Limb (tissue), 2 donors: ENCODE measurements at regions not wholly inside any gene's neighbourhood (a gene's known extent, or its start where the extent isn't known, plus 50 kb on each side); places are given as distances from the start of the nearest gene placed in this dataset.

Source experiments
- DNase-seq, 2 donors: peaks; one replicate each; pipeline ENCODE4 v3.0.0-alpha.2; 2016; ENCODE audit errors: extremely low spot score in 2 of 2

- no peak for DNase-seq
Measured at GRCh38 chr6:85396159-85396808, 53.6 kb upstream of the NT5E start.

DNA sequence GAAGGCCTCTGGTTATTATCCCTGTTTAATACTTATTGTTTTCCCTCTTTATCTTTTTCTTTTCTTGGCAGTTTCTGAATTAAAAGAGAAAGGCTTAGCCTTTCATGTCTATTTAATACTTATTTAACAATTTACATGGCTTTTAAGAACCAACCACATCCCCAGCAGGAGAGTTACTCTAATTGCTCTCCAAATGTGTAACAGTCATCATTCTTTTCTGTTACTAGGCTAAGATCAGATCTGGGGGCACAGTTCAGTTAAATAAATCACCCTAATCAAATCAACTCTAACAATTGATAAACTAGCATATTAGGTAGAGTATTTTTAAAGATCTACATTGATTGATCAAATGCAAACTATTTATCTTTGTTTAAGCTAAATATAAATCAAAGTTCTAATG lies 54.1 kb upstream of the NT5E start:
- DNase-seq = no peak

DNA sequence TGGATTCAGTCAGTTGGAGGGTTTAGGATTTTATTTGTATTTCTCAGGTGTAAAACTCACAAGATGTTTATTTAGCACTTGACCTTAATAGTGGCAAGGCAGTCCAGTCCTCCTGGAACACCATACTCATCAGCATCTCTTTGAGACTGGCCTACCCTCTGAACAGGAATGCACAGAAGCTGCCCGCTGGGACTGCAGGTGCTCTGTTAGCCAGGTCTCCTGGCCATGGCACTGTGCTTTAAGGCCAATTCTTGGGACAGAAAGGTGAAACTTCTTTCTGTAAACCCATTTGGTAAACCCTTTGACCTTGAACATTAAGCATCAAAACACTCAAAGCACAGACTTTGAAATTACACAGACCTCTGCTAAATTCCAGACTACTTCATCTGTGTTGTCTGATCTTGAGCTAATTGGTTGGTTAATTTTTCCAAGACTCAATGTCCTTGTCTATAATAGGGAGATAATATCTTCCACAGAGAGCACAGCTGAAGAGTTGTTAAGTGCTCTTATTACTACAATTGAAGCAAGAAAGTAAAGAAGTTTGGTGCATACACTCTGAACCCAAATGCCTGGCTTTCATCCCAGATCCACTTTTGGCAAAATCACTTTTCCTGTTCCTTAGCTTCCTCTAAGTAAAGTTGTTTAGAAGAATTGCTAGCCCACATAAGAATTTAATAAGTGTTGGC lies 54.9 kb upstream of the NT5E start:
- no peak for DNase-seq

- no peak for DNase-seq
Measured at GRCh38 chr6:85394199-85394598, 55.7 kb upstream of the NT5E start.

- no peak for DNase-seq
Measured at GRCh38 chr6:85392379-85392778, 57.5 kb upstream of the NT5E start.

GRCh38 chr6:85390775-85391174 lies 59.1 kb upstream of the NT5E start:
- DNase-seq = no peak

- DNase-seq = no peak
Measured at GRCh38 chr6:85390105-85390728, 59.7 kb upstream of the NT5E start.

DNA sequence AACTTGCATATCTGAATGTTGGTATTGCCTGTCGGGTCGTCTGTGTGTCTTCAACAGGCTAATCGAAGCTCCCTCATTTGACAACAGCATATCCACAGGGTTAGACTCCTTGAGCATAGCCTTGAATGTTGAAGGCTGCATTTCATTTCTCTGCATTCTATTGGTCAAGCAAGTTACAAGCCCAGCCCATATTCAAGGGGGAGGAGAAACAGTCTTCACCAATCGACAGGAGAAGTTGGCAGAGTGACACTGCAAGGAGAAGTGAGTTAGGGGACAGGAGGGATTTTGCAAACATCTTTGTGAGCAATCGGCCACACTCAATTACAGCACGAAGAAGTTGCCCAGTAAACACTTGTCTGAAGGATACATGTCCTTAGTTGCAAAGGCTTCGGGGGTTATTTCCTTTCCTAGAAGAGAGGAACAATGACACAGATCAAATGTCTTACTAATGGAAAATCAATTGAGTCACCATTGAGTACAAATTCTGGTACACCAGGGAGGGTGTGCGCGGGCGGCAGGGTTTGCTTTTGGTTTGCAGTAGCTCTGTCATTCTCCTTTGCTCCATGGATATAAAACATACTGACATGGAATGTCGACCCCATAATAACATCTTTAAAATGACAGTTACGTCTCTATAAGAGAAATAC lies 60.6 kb upstream of the NT5E start:
- no peak for DNase-seq

GRCh38 chr6:85388531-85388930 lies 61.4 kb upstream of the NT5E start:
- no peak for DNase-seq

DNA sequence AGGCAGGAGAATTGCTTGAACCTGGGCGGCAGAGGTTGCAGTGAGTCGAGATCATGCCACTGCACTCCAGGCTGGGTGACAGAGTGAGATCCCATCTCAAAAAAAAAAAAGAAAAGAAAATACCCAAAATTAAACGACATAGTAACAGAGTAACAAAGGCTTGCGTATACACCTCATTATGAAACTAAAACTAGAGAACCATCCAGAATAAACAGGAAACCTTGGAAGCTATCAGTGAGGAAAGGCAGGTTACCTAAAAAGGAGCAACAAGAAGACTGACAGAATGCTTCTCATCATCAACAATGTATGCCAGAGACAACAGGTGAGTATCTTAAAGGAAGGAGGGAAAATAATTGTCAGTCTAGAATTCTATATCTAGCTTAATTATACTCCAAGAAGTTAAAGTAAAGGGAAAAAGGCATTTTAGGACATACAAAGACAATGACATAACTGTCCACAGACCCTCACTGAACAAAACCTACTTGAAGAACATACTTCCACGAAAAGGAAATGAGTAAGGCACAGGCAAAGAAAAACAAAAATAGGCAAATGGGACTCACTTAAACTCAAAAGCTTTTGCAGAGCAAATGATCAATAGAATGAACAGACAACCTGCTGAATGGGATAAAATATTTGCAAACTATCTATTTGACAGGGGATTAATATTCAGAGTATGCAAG lies 64.1 kb upstream of the NT5E start:
- no peak for DNase-seq

- DNase-seq = no peak
Measured at GRCh38 chr6:85383042-85383441, 66.8 kb upstream of the NT5E start.

DNA sequence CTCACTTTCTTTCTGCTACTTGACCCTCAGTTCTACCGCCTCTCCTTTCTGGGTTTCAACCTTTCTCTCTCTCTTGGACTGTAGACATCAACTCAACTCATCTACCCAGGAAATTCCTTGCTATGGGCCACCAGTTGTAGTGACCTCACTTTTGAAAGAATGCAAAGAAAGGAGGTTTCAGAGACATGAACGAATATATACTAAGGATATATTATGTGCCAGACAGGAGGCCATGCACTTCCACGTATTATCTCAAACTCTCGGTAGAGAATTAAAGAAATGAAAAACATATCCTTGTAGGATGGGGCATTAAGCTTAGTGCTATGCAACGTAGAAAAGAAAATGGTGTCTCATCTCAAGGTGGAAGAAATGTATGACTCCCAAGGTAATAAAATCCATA lies 67.3 kb upstream of the NT5E start:
- DNase-seq = no peak

GRCh38 chr6:85372915-85373270 lies 77.0 kb upstream of the NT5E start:
- no peak for DNase-seq

- DNase-seq = no peak
Measured at GRCh38 chr6:85372188-85372914, 77.5 kb upstream of the NT5E start.

DNA sequence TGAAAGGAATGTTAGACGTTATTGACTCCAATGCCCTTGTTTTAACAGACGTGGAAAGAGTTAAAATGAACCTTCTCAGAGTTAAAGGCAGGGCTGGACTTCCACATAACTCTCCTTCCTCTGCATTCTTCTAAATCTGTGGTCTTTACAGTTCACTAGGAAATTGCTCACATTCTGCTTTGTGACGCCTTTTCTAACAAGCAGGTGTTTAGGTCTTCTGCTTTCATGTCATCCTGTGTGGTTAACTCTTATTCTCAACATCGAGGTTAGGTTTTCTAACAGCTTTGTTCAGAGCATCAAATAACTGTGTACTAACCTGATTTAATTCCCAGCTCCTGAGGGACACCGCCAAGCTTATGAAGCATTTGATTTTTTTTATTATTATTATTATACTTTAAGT lies 81.3 kb upstream of the NT5E start:
- DNase-seq = no peak

DNA sequence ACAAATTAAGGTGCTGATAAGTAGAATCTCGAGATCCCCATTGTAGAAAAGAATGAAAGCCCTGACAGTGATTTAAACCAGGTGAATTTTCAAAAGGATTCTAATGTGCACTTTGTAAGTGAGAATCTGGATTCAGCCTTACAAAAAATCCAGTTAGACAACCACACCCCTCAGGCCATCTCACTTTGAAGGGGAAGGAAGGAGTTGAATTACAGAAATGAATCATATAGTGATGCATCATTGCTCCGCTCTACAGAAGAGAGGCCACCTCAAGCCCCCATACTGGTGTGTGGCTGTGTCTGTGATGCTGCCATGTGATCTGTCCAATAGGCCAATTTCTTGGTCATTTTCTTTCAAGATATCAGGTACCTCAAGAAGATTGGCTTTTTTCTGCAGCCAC lies 85.5 kb upstream of the NT5E start:
- DNase-seq = no peak

- no peak for DNase-seq
Measured at GRCh38 chr6:85363870-85364269, 86.0 kb upstream of the NT5E start.

DNA sequence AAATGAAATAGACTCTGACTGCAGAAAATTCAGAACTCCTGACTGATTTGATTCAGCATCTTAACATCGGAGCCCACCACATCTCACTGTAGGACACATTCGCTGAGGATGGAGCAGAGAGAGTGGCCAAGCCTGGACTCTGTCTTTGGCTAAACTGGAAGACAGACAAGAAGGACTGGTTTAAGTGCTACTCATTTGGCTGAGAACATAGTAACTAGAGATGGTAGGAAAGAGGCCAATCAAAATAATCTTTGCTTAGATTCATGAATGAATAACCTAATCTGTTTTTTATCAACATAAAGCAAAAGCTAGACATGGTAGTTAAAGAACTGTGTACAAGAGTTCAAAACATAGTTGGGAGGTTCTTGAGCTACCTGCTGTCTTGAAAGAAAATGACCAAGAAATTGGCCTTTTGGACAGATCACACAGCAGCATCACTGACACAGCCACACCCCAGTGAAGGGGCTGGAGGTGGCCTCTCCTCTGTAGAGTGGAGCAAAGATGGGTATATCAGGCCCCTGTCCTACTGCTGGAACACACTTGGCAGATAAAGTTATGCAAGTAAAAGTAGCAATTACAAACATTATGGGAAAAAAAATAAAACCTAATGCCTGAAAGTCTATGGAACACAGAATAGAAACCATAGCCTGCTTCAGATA lies 87.1 kb upstream of the NT5E start:
- no peak for DNase-seq

GRCh38 chr6:85361643-85362014 lies 88.3 kb upstream of the NT5E start:
- DNase-seq = no peak

DNA sequence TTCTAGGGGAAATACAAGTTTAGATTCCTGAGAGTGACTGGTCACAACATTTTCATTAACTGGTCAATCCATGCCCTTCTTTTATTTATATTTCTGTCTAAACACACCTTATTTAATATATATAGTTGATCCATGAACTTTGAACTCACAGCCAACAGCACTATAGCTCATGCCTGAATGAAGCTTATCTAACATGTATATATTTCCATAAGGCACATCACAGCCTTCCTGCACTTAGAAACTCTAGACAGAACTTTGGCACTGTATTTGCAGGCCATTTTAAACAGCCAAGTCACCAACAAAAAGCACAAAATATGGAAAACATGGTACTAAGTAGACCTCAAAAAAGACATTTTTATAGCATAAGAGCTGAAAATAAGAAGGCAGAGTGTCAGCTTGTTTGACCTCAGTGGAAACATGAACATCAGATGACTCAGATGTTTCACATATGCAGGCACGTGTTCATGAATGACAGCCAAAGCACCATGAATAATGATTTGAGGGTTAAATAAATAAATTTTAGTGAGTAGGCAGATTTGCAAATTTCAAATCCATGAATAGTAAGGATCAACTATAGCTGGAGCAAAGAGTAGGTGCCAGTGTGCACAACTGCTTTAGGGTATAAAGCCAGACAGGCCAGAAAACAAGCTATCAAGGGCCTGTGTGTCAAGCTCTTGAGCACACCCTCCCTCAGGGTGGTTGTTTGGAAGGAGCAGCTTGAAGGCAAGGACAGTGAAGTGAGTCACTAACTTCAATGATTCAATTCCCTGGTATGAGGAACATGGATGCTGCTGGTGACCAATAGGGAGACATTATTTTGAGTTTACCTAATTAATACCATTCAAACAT lies 88.9 kb upstream of the NT5E start:
- DNase-seq = no peak
